IPS DF 4.7 (cell line): ENCODE measurements at regions not wholly inside any gene's neighbourhood (a gene's known extent, or its start where the extent isn't known, plus 50 kb on each side); places are given as distances from the start of the nearest gene placed in this dataset.

Experiments used
- DNase-seq: peaks from one replicate; pipeline ENCODE4 v3.0.0-alpha.2; 2013; ENCODE audit warnings: low spot score; ENCODE audit errors: extremely low read depth

DNA sequence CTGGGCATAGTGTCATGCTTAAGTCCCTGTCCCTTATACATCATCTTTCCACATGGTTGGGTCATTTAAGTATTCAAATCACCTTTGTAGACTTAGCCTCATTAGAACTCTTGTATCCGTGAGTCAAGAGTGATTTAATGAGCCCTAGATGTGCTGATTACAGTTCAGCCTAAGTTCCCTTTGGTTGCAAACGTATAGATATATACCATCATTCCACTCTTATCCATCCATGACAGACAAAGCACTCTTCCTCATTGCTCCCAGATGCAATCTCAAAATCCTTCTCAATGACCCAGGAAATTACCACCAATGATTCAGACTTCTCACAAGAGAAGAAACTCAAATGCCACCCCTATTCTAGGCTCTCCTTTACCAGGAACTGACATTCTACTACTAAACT lies 50.2 kb upstream of the C3orf49 start:
- DNase-seq = no peak
